Right lobe of liver (tissue), 4 donors: ENCODE measurements at regions not wholly inside any gene's neighbourhood (a gene's known extent, or its start where the extent isn't known, plus 50 kb on each side); places are given as distances from the start of the nearest gene placed in this dataset.

Experiments used
- POLR2A ChIP-seq: fragments of 450-650 bp; IDR thresholded peaks from one replicate; pipeline ENCODE4 v1.6.1; 2017; ENCODE audit warnings: antibody characterized with exemption, mild to moderate bottlenecking
- TF ChIP-seq, protein P1 (sequence below), 4 donors: fragments of 200-600 bp in 3 of 4; fragments of 450-650 bp in 1 of 4; IDR thresholded peaks; one replicate each; pipeline versions ENCODE4 v1.5.1 to v1.8.0; 2016 to 2022; ENCODE audit warnings: antibody characterized with exemption in 4 of 4, mild to moderate bottlenecking in 2 of 4
- donor health status: DM: no; HTN: no; CAD: no.
- donor health status: DM: no; HTN: no; CAD: no.
- donor health status: DM: no; HTN: yes; CAD: no.

DNA sequence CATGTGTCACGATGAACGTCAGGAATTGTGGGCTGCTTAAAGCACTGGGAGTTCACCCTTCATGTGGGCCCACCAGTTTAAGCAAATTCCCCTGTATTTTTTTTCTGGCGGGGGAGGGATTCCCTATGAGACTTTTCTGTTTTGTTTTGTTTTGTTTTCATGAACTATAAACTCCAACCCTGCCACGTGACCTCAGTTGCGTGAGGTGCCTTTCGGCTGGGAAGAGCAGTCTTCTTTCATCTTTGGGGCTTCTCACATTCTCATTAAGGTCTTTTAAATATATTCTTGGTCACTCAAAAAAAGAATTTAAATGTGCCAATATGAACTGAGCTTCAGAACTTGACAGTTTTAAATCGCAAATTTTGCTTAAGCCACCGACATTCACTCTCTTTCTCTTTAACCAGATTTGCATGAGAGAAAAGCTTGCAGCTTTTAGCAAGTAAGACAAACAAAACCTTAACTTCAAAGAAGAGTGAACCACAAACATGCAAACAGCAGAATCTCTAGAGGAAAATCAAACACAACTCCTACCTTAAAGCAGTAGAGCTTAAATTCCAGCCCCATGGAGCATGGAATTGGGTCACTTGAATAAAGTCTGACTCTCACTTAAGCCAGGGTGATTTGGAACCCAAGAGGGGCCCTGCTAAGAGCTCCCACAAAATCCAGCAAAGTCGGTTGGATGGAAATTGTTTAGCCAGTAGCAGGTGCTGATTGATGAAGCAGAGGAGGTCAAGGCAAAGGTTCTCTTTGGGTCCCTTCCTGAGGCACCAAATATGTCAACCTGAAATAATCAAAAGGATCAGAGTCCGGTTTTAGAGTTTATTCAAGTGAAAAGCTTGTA is 699.8 kb upstream of the GBE1 start:
- TF ChIP-seq, protein P1, sequence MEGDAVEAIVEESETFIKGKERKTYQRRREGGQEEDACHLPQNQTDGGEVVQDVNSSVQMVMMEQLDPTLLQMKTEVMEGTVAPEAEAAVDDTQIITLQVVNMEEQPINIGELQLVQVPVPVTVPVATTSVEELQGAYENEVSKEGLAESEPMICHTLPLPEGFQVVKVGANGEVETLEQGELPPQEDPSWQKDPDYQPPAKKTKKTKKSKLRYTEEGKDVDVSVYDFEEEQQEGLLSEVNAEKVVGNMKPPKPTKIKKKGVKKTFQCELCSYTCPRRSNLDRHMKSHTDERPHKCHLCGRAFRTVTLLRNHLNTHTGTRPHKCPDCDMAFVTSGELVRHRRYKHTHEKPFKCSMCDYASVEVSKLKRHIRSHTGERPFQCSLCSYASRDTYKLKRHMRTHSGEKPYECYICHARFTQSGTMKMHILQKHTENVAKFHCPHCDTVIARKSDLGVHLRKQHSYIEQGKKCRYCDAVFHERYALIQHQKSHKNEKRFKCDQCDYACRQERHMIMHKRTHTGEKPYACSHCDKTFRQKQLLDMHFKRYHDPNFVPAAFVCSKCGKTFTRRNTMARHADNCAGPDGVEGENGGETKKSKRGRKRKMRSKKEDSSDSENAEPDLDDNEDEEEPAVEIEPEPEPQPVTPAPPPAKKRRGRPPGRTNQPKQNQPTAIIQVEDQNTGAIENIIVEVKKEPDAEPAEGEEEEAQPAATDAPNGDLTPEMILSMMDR (IDR thresholded peaks at IDR 0.05), result no peak
- no peak for TF ChIP-seq POLR2A
